ENCODE measurements at regions not wholly inside any gene's neighbourhood (a gene's known extent, or its start where the extent isn't known, plus 50 kb on each side); places are given as distances from the start of the nearest gene placed in this dataset.

DNA sequence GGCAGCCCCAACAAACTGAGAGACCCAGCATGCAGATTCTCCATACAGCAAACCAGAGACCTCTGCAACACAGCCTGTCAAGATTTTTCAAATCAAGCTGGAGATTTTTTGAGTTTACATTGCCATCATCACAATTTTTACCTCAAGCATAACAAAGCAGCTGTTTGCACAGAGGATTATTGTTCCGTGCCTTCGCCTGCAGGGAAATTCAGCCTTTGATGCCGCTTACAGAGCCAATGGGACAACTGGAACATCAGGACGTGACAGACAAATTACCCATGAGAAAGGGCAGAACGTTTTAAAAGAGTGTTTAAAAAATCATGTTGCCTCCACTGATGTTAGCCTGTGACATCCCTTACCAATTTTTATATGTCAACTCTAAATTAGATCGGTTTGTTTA, 363.7 kb downstream of the FBXW7 start:
- no peak for TF ChIP-seq POLR2A (IDR thresholded peaks at IDR 0.05; ENCODE audit: low read depth, low read length)
- TF ChIP-seq POLR2AphosphoS5 (IDR thresholded peaks at IDR 0.05; ENCODE audit: low read depth, low read length): no peak
- no peak for TF ChIP-seq POU2F2 (IDR thresholded peaks at IDR 0.05; ENCODE audit: low read depth, low read length)
- TF ChIP-seq TAF1 (IDR thresholded peaks at IDR 0.05; ENCODE audit: low read depth, low read length): no peak
- no peak for TF ChIP-seq SPI1 (IDR thresholded peaks at IDR 0.05; ENCODE audit: low read depth, low read length)
- TF ChIP-seq PAX5 (IDR thresholded peaks at IDR 0.05; ENCODE audit: insufficient read depth, low read length, severe bottlenecking): no peak

All from GM12891 (cell line).